Stimulated activated CD4-positive, alpha-beta T cell treated with anti-CD3 and anti-CD28 coated beads, TNF-alpha, amount 100 ng/mL, for 24 hours (primary cell): ENCODE measurements at regions not wholly inside any gene's neighbourhood (a gene's known extent, or its start where the extent isn't known, plus 50 kb on each side); places are given as distances from the start of the nearest gene placed in this dataset.
"Not testable (repeated sequence)": the region's sequence is repeated elsewhere in the genome, so short reads cannot be mapped to it uniquely, and the experiment has no call there.

Experiments used
- DNase-seq, 3 experiments: peaks; one replicate each; pipeline ENCODE4 v3.0.0-alpha.2; 2020; ENCODE audit warnings: low read depth in 3 of 3

- DNase-seq, result no peak
These were observed 1920.1 kb upstream of the CELF4 start for GRCh38 chr18:39485696-39486095.

GRCh38 chr18:39481281-39481680 lies 1915.7 kb upstream of the CELF4 start:
- DNase-seq, result no peak

- DNase-seq, result no peak
These were observed 1915.0 kb upstream of the CELF4 start for GRCh38 chr18:39480494-39481195.

- no peak for DNase-seq
These were observed 1898.4 kb upstream of the CELF4 start for GRCh38 chr18:39464006-39464405.

DNA sequence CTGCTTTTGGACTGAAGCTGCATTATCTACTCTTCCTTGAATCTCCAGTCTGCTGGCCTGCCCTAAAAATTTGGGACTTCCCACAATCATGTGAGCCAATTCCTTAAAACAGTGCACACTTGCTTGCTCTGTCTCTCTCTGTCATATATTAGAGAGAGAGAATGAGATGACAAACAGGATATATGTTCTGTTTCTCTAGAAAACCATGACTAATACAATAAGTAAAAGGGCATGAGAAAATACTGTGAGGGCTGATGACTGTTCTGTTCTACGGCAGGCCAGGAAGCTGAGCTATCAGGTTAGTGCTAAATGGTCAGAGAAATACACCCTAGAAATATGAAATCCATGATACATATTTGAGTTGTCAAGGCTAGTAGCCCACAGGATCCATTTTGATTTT lies 1896.8 kb upstream of the CELF4 start:
- no peak for DNase-seq

- DNase-seq, result no peak
These were observed 1894.5 kb upstream of the CELF4 start for GRCh38 chr18:39460136-39460535.

- no peak for DNase-seq
These were observed 1889.7 kb upstream of the CELF4 start for GRCh38 chr18:39455285-39455684.

DNA sequence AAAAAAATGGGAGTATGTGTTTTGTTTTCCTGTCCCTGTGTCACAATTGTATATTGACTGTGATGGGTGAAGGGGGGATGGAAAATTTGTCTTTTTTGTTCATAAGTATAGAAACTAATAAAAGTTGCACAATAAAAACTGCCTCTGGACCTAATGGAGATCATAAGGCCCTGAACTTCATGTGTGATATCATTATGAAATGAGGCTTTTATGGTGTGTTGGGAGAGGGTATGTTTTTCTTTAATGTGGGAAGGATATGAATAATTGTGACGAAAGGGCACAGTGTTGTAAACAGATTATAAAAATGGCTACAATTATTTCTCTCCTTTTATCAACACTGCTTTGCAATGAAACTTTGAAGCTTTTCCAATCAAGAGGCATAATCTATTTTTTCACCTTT lies 1889.3 kb upstream of the CELF4 start:
- no peak for DNase-seq

DNA sequence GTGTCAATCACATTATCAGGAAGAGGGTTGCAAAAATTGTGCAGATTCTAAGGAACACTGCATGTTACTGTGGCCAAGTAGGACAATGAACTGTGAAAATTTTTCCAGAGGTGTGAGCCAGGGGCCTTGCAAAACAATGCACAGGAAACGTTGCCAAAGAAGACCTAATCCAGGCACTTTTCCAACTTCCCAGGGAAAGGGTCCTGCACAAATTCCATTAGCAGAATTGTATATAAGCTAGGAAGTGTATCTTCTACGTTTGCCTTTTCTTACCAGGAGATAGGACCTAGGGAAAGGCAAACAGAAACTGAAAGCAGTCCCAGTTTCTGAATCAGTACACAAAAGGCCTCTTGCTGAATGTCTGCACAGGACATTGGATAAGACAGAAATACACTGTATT lies 1888.3 kb upstream of the CELF4 start:
- no peak for DNase-seq

DNA sequence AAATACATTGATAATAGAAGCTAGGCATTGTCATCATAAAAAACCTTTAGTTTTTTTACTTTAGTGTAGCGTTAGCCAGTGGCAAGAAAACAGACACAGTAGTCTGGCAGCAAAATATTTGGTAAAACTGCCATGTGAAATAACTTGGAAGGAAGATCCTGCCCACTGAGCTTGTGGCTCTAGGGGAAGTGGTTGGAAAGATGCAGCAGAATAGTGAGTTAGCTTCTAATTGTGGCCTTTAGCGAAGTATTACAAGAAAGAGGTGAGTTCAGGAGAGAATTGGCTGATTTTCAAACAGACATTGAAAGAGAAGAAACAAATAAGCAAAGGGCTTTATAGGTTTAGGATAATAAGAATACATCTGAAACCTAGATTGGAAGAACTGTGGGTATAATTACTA lies 1887.8 kb upstream of the CELF4 start:
- DNase-seq, result no peak

GRCh38 chr18:39450958-39451357 lies 1885.4 kb upstream of the CELF4 start:
- DNase-seq, result no peak

GRCh38 chr18:39449566-39449965 lies 1884.0 kb upstream of the CELF4 start:
- no peak for DNase-seq

- no peak for DNase-seq
These were observed 1883.3 kb upstream of the CELF4 start for GRCh38 chr18:39448942-39449341.

GRCh38 chr18:39444957-39445356 lies 1879.4 kb upstream of the CELF4 start:
- not testable (repeated sequence) for DNase-seq

- DNase-seq, result no peak
These were observed 1876.0 kb upstream of the CELF4 start for GRCh38 chr18:39441648-39442047.

- DNase-seq, result no peak
These were observed 1870.4 kb upstream of the CELF4 start for GRCh38 chr18:39435996-39436395.

GRCh38 chr18:39435209-39435608 lies 1869.6 kb upstream of the CELF4 start:
- no peak for DNase-seq

DNA sequence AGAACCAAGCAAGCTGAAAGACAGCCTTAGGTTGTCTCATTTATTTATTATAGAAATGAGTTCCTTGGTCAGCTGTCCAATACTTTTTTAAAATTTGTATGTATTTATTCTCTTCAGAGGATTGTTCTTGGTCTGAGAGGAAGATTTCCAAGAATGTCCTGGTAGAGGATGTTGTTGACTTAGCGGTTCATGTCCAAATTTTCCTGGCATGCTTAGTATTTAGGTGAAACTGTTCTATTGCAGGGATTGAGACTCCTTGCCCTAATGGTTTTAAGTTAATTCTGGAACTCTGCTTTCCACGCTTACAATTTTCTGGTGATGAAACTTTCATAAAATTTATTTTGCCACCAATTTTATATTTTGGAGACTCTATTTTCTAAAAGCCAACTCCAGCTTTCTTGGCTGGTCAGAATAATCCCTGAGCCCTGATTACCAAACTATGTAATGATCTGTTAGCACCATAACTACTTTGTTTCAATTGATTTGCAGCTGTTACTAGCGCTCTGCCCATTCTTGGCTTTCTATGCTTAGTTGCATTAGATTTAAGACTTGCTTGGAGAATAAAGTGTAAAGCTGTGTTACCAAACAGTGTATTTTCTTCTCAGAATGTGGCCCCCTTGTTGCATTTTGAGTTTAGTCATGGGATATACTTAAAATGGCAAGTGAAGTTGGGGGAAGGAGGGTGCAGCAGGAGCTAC lies 1868.8 kb upstream of the CELF4 start:
- no peak for DNase-seq

DNA sequence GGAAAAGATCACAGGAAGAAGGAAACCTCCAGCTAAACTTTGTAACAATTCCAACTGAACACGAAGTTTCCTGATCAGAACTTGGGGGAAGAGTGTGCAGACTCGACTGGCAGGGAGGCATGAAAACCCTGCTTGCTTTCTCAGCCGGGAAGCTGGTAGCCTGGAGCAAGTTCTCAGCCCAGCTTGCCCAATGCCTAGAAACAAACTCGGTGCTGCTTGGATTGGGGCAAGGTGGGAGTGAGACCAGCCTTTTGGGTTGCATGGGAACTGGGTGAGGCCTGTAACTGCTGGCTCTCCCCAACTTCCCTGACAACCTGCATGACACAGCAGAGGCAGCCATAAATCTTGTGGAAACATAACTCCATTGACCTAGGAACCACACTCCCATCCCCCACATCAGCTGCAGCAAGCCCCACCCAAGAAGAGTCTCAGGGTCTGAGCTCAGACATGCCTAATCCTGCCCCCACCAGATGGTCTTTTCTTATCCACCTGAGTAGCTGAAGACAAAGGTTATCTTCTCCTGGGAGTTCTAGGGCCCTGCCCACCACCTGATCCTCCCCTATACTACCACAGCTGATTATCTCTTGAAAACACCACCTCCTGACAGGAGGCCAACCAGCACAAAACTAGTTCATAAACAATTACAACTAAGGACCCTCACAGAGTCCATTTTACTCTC lies 1859.7 kb upstream of the CELF4 start:
- DNase-seq, result no peak

GRCh38 chr18:39424261-39424660 lies 1858.7 kb upstream of the CELF4 start:
- no peak for DNase-seq

DNA sequence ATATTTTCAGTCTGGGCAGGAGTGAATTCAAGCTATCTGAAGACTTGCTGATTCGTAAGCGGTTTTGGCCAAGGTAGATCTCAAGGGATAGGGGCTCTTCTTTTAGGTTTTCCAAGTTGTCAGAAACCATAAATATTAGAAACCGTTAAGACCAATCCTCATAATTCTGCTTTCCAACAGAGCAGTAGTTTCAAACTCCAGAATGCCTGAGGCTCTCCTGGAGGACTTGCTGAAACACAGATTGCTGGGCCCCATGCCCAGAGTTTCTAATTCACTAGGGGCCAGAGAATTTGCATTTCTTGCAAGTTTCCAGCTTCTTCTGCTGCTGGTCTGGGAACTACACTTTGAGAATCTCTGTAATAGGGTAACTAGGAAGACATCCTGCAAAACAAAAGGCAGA lies 1855.7 kb upstream of the CELF4 start:
- DNase-seq, result no peak

DNA sequence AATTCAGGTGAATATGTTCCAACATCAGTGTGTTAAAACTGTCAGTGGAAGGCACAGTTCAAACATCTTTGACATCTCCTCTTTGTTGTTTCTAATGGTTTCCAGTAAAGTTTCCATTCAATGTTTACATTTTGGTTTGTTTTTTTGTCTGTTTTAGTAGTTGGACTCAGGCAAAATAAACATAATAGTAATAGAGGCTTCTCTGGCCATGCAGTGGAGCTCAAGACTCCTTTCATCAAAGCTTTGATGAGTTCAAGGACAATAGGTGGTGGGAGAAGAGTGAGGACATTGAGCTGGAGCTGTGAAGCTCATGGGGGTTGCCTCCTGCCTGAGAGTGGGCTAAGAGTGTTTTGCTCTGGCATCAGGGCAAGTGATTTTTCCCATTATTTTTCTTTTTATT lies 1853.7 kb upstream of the CELF4 start:
- DNase-seq, result no peak

DNA sequence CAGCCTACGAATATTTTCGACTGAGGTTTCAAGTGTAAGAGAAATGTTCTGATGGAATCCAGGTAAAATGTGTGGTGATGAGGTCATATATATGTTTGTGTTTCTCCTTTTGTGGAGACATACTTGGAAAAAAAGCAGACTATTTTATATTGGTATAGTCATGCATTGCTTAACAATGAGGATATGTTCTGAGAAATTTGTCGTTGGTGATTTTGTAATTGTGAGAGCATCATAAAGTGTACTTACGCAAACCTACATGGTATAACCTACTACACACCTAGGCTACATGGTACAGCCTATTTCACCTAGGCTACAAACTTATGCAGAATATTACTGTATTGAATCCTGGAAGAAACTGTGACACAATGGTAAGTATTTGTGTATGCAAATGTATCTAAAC lies 1849.9 kb upstream of the CELF4 start:
- DNase-seq, result no peak
